NCI-H446 (cell line): ENCODE measurements at regions not wholly inside any gene's neighbourhood (a gene's known extent, or its start where the extent isn't known, plus 50 kb on each side); places are given as distances from the start of the nearest gene placed in this dataset.
"Not testable (repeated sequence)": the region's sequence is repeated elsewhere in the genome, so short reads cannot be mapped to it uniquely, and the experiment has no call there.

Experiments used
- DNase-seq, 2 experiments: peaks; one replicate each; lab custom pipeline; 2025; lab: John Stamatoyannopoulos, UW

GRCh38 chr13:59352600-59352999 is 811.1 kb downstream of the DIAPH3 start:
- no peak for DNase-seq

GRCh38 chr13:59354665-59355369 is 808.9 kb downstream of the DIAPH3 start:
- no peak for DNase-seq

- peak; percentile 74 to 91 for DNase-seq
These were observed 807.1 kb downstream of the DIAPH3 start for GRCh38 chr13:59356607-59357006.

- DNase-seq = no peak
These were observed 805.7 kb downstream of the DIAPH3 start for GRCh38 chr13:59358014-59358413.

GRCh38 chr13:59360108-59360507 is 803.6 kb downstream of the DIAPH3 start:
- DNase-seq = no peak

GRCh38 chr13:59360916-59361315 is 802.8 kb downstream of the DIAPH3 start:
- DNase-seq = no peak

GRCh38 chr13:59363313-59363712 is 800.4 kb downstream of the DIAPH3 start:
- DNase-seq = peak in 1 of 2 experiments; percentile 1

- no peak for DNase-seq
These were observed 799.8 kb downstream of the DIAPH3 start for GRCh38 chr13:59363947-59364346.

GRCh38 chr13:59364641-59365085 is 799.1 kb downstream of the DIAPH3 start:
- DNase-seq = peak; percentile 10 to 47

GRCh38 chr13:59367467-59367866 is 796.3 kb downstream of the DIAPH3 start:
- DNase-seq = no peak

GRCh38 chr13:59367904-59368303 is 795.8 kb downstream of the DIAPH3 start:
- no peak for DNase-seq

- DNase-seq = no peak
These were observed 795.0 kb downstream of the DIAPH3 start for GRCh38 chr13:59368693-59369092.

- no peak for DNase-seq
These were observed 792.5 kb downstream of the DIAPH3 start for GRCh38 chr13:59371229-59371628.

GRCh38 chr13:59373341-59373740 is 790.4 kb downstream of the DIAPH3 start:
- DNase-seq = no peak

- peak in 1 of 2 experiments; percentile 3 for DNase-seq
These were observed 789.0 kb downstream of the DIAPH3 start for GRCh38 chr13:59374691-59375090.

- DNase-seq = no peak
These were observed 779.6 kb downstream of the DIAPH3 start for GRCh38 chr13:59384154-59384553.

GRCh38 chr13:59391696-59392095 is 772.0 kb downstream of the DIAPH3 start:
- peak; percentile 1 to 37 for DNase-seq

- DNase-seq = no peak
These were observed 771.4 kb downstream of the DIAPH3 start for GRCh38 chr13:59392328-59392727.

- no peak for DNase-seq
These were observed 769.2 kb downstream of the DIAPH3 start for GRCh38 chr13:59394496-59394895.

- peak in 1 of 2 experiments; percentile 3 for DNase-seq
These were observed 765.6 kb downstream of the DIAPH3 start for GRCh38 chr13:59398127-59398526.

GRCh38 chr13:59398661-59399060 is 765.1 kb downstream of the DIAPH3 start:
- no peak for DNase-seq

GRCh38 chr13:59399513-59399912 is 764.2 kb downstream of the DIAPH3 start:
- DNase-seq = no peak

- no peak for DNase-seq
These were observed 759.4 kb downstream of the DIAPH3 start for GRCh38 chr13:59404331-59404730.

- DNase-seq = not testable (repeated sequence)
These were observed 756.5 kb downstream of the DIAPH3 start for GRCh38 chr13:59407251-59407650.
